ENCODE measurements at regions not wholly inside any gene's neighbourhood (a gene's known extent, or its start where the extent isn't known, plus 50 kb on each side); places are given as distances from the start of the nearest gene placed in this dataset.

- no peak for DNase-seq (ENCODE audit: low read depth, low spot score)
Measured at GRCh38 chr18:43642727-43643330, 365.5 kb upstream of the SYT4 start.

GRCh38 chr18:43648002-43648401 lies 370.7 kb upstream of the SYT4 start:
- no peak for DNase-seq (ENCODE audit: low read depth, low spot score)

GRCh38 chr18:43649649-43650357 lies 372.5 kb upstream of the SYT4 start:
- no peak for DNase-seq (ENCODE audit: low read depth, low spot score)

GRCh38 chr18:43650426-43650825 lies 373.1 kb upstream of the SYT4 start:
- no peak for DNase-seq (ENCODE audit: low read depth, low spot score)

- no peak for DNase-seq (ENCODE audit: low read depth, low spot score)
Measured at GRCh38 chr18:43651057-43651456, 373.8 kb upstream of the SYT4 start.

- no peak for DNase-seq (ENCODE audit: low read depth, low spot score)
Measured at GRCh38 chr18:43656547-43656946, 379.3 kb upstream of the SYT4 start.

- DNase-seq (ENCODE audit: low read depth, low spot score): peak; percentile 17
Measured at GRCh38 chr18:43661570-43661969, 384.3 kb upstream of the SYT4 start.

- peak; percentile 63 for DNase-seq (ENCODE audit: low read depth, low spot score)
Measured at GRCh38 chr18:43662657-43663056, 385.4 kb upstream of the SYT4 start.

- DNase-seq (ENCODE audit: low read depth, low spot score): no peak
Measured at GRCh38 chr18:43663159-43663558, 385.9 kb upstream of the SYT4 start.

GRCh38 chr18:43664487-43665008 lies 387.3 kb upstream of the SYT4 start:
- no peak for DNase-seq (ENCODE audit: low read depth, low spot score)

- no peak for DNase-seq (ENCODE audit: low read depth, low spot score)
Measured at GRCh38 chr18:43665105-43665788, 388.0 kb upstream of the SYT4 start.

GRCh38 chr18:43668866-43669265 lies 391.6 kb upstream of the SYT4 start:
- DNase-seq (ENCODE audit: low read depth, low spot score): no peak

- no peak for DNase-seq (ENCODE audit: low read depth, low spot score)
Measured at GRCh38 chr18:43671431-43671830, 394.1 kb upstream of the SYT4 start.

- DNase-seq (ENCODE audit: low read depth, low spot score): no peak
Measured at GRCh38 chr18:43680096-43680495, 402.8 kb upstream of the SYT4 start.

- DNase-seq (ENCODE audit: low read depth, low spot score): no peak
Measured at GRCh38 chr18:43681661-43682060, 404.4 kb upstream of the SYT4 start.

- DNase-seq (ENCODE audit: low read depth, low spot score): no peak
Measured at GRCh38 chr18:43682196-43682595, 404.9 kb upstream of the SYT4 start.

GRCh38 chr18:43686709-43687108 lies 409.4 kb upstream of the SYT4 start:
- no peak for DNase-seq (ENCODE audit: low read depth, low spot score)

GRCh38 chr18:43692099-43692690 lies 414.9 kb upstream of the SYT4 start:
- no peak for DNase-seq (ENCODE audit: low read depth, low spot score)

GRCh38 chr18:43702399-43702798 lies 425.1 kb upstream of the SYT4 start:
- DNase-seq (ENCODE audit: low read depth, low spot score): no peak

- DNase-seq (ENCODE audit: low read depth, low spot score): no peak
Measured at GRCh38 chr18:43703050-43703449, 425.8 kb upstream of the SYT4 start.

GRCh38 chr18:43705850-43706249 lies 428.6 kb upstream of the SYT4 start:
- no peak for DNase-seq (ENCODE audit: low read depth, low spot score)

- DNase-seq (ENCODE audit: low read depth, low spot score): no peak
Measured at GRCh38 chr18:43710135-43710534, 432.8 kb upstream of the SYT4 start.
